ENCODE measurements at regions not wholly inside any gene's neighbourhood (a gene's known extent, or its start where the extent isn't known, plus 50 kb on each side); places are given as distances from the start of the nearest gene placed in this dataset.

- DNase-seq (ENCODE audit: extremely low spot score, insufficient read length, low read depth) (no peak), FAIRE-seq (no peak)
Measured at GRCh38 chr15:94177112-94177511, 54.2 kb upstream of the MCTP2 start.

- no peak for DNase-seq (ENCODE audit: extremely low spot score, insufficient read length, low read depth)
- no peak for FAIRE-seq
Measured at GRCh38 chr15:94175420-94175819, 55.9 kb upstream of the MCTP2 start.

DNA sequence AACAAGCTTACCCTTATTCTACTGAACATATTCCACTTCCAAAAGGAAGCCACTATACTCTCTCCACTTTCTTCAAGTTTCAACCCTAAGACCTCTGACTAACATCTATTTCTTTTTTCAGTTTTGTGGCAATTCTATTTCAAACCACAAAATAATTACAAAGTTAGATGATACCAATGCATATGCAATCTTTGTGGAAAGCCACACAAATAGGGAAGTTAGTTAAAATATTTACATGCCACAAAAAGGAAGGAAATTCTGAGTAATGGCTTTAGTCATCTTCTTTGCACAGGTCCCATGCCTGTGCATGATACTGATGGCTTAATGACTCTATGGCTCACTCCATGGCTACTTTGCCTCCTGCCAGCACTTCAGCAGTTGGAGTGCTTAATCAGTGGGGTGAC lies 57.0 kb upstream of the MCTP2 start:
- DNase-seq (ENCODE audit: extremely low spot score, insufficient read length, low read depth): peak; percentile 18

GRCh38 chr15:94168250-94168649 lies 63.1 kb upstream of the MCTP2 start:
- FAIRE-seq (no peak), DNase-seq (ENCODE audit: extremely low spot score, insufficient read length, low read depth) (no peak)

More for the DNA sequence above, 57.0 kb upstream of the MCTP2 start:
- FAIRE-seq: peak; percentile 83

DNA sequence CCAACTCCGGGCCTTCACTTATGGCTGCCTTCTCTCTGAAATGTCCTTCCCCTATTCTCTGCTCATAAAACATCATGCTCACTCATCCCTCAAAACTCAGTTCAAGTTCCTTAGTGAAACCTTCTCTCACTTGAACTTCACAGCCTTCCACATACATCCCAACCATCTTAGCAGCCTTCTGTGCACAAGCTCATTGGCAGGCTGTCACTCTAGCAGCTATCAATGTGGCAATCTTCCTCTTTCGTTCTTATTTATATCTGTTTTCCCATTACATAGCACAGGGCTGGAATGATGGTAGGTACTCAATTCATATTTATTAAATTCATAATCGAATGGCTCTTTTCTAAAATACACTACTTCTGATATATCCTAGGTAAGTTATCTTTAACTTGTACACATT lies 66.4 kb upstream of the MCTP2 start:
- FAIRE-seq (no peak), DNase-seq (ENCODE audit: extremely low spot score, insufficient read length, low read depth) (no peak)

DNA sequence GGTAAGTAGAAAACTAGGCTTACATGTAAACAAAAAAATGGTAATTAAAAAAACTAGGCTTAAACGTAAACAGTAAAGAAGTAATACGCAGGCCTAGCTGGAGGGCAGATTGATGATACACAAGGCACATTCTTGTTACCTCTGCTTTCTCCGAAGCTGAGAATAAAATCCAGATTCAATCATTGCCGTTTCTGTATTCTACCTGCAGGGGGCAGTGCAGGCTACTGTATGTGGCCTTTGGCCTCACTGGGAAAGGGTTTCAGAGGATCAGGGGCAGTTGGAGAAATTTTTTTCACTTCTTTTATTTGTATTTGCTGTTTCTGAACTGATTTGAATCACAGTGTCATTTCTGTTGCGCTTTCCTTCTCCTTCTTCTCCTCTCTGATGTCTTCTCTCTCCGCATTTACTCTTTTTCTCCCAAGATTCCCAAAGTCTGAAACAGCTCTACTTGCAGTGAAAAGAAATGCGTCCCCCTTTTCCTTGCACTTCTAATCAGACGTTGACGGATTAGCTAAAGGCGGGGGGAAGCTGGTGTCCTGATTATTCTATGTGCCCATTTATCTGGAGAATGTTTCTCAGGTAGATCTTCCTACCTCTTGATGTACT lies 67.1 kb upstream of the MCTP2 start:
- peak; percentile 12 for DNase-seq (ENCODE audit: extremely low spot score, insufficient read length, low read depth)
- peak; percentile 90 for FAIRE-seq

DNA sequence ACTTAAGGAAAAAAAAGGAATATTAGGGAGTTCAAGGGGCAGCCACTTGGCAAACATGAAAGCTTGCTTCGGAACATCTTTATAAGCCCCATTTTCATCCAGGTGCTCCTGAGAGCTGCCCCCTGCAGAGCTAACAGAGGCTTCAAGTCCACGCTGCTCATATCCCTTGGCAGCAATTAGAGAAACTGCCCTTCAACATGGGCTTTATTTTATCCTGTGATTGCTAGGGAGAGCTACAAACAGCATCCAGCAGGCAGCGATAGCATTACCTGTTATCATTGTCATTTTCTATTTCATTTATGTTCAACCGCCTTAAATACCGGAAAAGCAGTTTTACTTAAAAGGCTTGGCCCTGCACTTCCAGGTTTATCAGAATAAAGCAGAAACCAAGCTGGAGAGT lies 68.4 kb upstream of the MCTP2 start:
- FAIRE-seq (no peak), DNase-seq (ENCODE audit: extremely low spot score, insufficient read length, low read depth) (no peak)

GRCh38 chr15:94154255-94154654 lies 77.1 kb upstream of the MCTP2 start:
- FAIRE-seq (no peak), DNase-seq (ENCODE audit: extremely low spot score, insufficient read length, low read depth) (no peak)

GRCh38 chr15:94145046-94145445 lies 86.3 kb upstream of the MCTP2 start:
- no peak for FAIRE-seq
- DNase-seq (ENCODE audit: extremely low spot score, insufficient read length, low read depth): no peak

GRCh38 chr15:94141802-94142201 lies 89.6 kb upstream of the MCTP2 start:
- no peak for DNase-seq (ENCODE audit: extremely low spot score, insufficient read length, low read depth)
- FAIRE-seq: no peak

GRCh38 chr15:94135486-94136147 lies 95.7 kb upstream of the MCTP2 start:
- FAIRE-seq: no peak

GRCh38 chr15:94131875-94132274 lies 99.5 kb upstream of the MCTP2 start:
- DNase-seq (ENCODE audit: extremely low spot score, insufficient read length, low read depth) (no peak), FAIRE-seq (peak; percentile 42)

More at GRCh38 chr15:94135486-94136147, 95.7 kb upstream of the MCTP2 start:
- DNase-seq (ENCODE audit: extremely low spot score, insufficient read length, low read depth): no peak

- FAIRE-seq (no peak), DNase-seq (ENCODE audit: extremely low spot score, insufficient read length, low read depth) (no peak)
Measured at GRCh38 chr15:94130504-94130903, 100.9 kb upstream of the MCTP2 start.

DNA sequence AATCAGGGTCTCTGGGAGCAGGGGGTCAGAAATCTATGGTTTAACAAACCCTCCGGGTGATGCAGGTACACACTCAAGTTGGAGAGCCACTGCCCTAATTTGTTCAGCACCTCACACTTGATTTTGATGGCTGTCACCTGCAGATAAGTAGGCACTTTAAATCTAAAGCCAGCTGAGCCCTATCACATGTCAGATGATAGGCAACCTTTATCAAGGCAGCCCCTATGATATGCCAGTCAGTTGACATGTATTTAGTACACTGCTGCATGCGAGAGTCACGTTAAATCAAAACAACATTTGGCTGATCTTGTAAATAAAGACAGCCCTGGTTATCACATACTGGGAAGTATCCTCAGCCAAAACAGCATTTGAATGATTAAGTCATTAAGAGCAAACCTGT lies 104.4 kb upstream of the MCTP2 start:
- DNase-seq (ENCODE audit: extremely low spot score, insufficient read length, low read depth) (no peak), FAIRE-seq (no peak)

GRCh38 chr15:94125698-94126097 lies 105.7 kb upstream of the MCTP2 start:
- no peak for FAIRE-seq
- DNase-seq (ENCODE audit: extremely low spot score, insufficient read length, low read depth): no peak

DNA sequence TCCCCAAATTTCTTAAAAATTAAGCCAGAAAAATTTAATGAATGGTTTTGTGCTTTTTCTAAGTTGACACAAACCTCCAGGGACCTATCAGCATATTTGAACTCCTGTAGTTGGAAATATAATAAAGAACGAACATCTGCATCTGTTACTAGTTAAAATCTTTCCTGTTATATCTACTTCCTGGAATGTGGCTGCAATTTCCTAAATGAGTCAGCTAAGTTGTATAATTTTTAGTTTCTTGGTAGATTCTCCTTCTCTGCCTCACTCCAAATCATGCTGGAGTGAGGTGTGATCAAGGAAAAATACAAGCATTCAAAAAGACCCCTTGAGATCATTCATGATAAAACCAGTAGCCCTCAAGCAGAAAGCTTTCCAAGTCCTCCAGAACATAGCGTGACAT lies 106.2 kb upstream of the MCTP2 start:
- FAIRE-seq: no peak
- no peak for DNase-seq (ENCODE audit: extremely low spot score, insufficient read length, low read depth)

GRCh38 chr15:94122516-94122915 lies 108.8 kb upstream of the MCTP2 start:
- DNase-seq (ENCODE audit: extremely low spot score, insufficient read length, low read depth): no peak
- FAIRE-seq: no peak

DNA sequence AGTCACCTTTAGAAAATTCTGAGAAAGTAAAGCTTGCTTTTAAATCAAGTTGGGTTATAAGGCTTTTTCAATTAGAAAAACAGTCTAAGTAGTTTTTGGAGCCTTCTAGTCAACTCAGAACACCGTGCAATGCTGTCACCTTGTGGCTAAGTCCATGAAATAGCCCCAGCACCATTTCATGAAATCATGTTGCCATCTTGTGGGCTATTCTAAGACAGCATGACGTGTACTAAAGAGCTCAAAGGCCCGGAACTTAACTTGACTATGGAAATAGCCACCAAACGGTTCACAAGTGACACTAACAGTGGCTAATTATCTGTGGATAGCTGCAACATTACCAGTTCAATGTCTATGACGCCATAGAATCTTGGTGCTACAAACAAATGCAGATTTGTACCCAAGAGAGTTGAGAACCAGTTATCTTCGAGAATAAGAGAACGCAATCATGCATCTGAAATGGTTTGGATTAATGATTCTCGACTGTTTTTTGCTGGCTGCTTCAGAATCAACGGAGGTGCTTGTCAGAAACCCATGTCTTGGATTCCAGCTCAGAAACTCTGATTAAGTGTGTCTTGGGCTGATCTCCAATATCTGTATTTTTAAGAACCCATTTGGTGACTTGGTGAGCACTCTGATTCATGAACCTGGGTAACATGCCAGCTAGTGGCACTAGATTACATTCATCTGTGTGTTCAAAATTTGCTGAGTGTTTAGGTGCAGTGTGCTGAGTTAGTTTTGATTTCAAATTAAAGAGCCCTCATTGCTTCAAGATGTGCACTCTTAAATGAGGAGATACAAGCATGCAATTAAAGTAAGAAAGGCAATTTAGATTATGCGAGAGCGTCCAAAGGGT lies 111.2 kb upstream of the MCTP2 start:
- peak; percentile 87 for FAIRE-seq
- peak; percentile 38 for DNase-seq (ENCODE audit: extremely low spot score, insufficient read length, low read depth)

DNA sequence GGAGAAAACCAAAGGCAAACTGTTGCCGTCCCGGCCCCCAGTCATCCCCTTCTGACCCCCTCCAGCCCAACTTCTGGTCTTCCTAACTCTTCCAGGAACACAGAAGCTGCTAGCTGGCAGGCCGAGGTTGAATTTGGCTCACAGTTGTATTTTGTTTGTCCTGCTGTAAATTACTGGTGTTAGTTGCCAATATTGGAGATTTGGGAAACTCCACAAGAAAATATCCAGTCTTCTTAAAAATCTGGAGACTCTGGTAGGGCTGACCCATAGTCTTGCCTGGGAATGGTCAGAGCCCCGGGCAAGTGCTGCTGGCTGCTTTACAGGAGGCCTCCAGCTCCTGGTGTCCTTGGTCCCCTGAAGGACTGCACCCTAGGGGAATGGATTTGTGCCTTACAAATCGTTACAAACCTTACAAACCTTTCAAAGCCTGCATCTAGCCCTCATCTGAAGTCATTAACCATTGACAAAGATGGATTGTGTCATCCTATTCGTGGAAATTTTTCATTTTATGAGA lies 112.0 kb upstream of the MCTP2 start:
- FAIRE-seq: no peak
- DNase-seq (ENCODE audit: extremely low spot score, insufficient read length, low read depth): no peak

DNA sequence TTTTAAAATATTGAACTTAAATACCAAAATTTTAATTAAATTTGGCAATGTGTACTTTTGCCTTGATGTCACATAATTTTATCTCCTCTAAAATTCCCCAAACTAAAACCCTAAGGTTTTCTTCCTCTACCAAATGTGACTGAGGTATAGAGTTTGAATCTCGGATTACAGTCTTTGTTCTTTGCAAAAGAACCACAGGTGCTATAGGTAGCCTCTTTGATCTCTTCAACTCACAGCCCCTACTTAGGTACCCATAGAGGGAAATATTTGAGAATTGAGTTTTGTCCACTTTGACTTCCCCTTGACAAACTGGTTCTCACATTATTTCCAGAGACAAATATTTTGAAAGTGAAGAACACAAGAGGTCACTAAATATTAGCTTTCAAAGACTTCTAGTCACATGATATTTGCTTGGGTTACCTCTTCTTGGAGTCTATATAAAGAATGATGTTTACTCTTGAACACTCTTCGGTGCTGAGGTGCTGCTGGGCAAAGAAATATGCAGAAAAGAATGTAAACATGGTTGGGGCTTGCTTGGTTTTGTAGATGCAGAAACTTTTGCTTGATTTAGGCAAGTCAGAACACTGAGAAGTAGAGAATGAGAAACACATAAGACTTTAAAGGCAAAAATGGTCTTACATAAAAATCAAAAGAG lies 120.8 kb upstream of the MCTP2 start:
- no peak for FAIRE-seq

More for the DNA sequence above, 120.8 kb upstream of the MCTP2 start:
- DNase-seq (ENCODE audit: extremely low spot score, insufficient read length, low read depth): no peak
